Femur (tissue), 1 donor: ENCODE measurements at regions not wholly inside any gene's neighbourhood (a gene's known extent, or its start where the extent isn't known, plus 50 kb on each side); places are given as distances from the start of the nearest gene placed in this dataset.
"Not testable (repeated sequence)": the region's sequence is repeated elsewhere in the genome, so short reads cannot be mapped to it uniquely, and the experiment has no call there.

Source experiments
- DNase-seq: peaks from one replicate; pipeline ENCODE4 v3.0.0-alpha.2; 2017

DNA sequence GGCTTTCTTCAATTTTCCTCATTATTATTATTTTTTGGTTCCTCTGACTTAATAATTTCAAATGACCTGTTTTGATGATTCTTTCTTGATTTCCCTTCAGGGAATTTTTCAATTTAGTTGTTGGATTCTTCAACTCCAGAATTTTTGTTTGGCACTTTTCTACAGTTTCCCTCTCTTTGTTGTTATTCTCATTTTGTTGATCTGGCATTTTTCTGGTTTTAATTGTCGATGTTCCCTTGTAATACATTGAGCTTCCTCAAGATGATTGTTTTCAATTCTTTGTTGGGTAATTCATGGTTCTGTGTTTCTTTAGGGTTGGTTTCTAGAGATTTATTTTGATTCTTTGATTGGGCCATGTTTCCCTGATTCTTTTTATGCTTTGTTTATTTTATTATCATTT lies 67.8 kb upstream of the DNAJC1 start:
- DNase-seq: no peak

GRCh38 chr10:22067091-22067490 lies 63.6 kb upstream of the DNAJC1 start:
- DNase-seq: no peak

DNA sequence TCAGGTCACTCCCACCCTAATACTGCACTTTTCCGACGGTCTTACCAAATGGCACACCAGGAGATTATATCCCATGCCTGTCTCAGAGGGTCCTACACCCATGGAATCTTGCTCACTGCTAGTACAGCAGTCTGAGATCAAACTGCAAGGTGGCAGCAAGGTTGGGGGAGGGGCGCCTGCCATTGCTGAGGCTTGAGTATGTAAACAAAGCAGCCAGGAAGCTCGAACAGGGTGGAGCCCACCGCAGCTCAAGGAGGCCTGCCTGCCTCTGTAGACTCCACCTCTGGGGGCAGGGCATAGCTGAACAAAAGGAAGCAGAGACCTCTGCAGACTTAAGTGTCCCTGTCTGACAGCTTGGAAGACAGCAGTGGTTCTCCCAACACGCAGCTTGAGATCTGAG lies 57.5 kb upstream of the DNAJC1 start:
- not testable (repeated sequence) for DNase-seq

GRCh38 chr10:22058201-22058600 lies 54.7 kb upstream of the DNAJC1 start:
- no peak for DNase-seq

- DNase-seq: no peak
Measured at GRCh38 chr10:22054961-22055360, 51.4 kb upstream of the DNAJC1 start.
